ENCODE measurements at regions not wholly inside any gene's neighbourhood (a gene's known extent, or its start where the extent isn't known, plus 50 kb on each side); places are given as distances from the start of the nearest gene placed in this dataset.

DNA sequence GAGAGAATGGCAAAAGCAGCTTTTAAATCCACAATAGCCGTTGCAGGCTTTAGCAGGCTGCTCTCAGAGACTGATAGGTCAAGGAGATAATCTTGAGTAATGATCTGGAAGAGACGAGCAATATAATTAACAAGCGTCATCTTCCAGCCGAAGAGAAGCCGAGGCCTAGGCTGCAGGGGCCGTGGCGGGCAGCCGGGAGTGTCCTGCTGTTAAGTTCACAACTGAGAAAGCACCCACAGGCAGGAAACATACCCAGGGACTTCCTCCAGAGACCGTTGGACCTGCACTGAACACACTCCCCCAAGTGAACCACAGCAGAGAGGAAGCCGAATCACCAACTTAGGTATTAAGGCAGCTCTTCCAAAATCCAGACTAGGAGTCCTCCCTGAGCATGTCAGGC lies 182.3 kb downstream of the IRX2 start:
- H2AFZ ChIP-seq (ENCODE audit: low read depth, low read length): no peak overlapping the region
- H3K27me3 ChIP-seq (ENCODE audit: insufficient read depth, low read depth, low read length): no peaks in the 10 kb centered on the region
- no peak overlapping the region for H3K4me3 ChIP-seq (ENCODE audit: low read length)
- TF ChIP-seq POLR2AphosphoS5 (IDR thresholded peaks at IDR 0.05) (no peak), SMC3 (conservative IDR thresholded peaks at IDR 0.05; ENCODE audit: poor library complexity) (no peak), EZH2 (IDR thresholded peaks at IDR 0.05; ENCODE audit: borderline replicate concordance, insufficient read depth, low read length, poor library complexity, severe bottlenecking) (no peak), EP300 (conservative IDR thresholded peaks at IDR 0.05; ENCODE audit: poor library complexity, severe bottlenecking) (no peak), TAF1 (IDR thresholded peaks at IDR 0.05; ENCODE audit: low read depth) (no peak), MXI1 (conservative IDR thresholded peaks at IDR 0.05; ENCODE audit: poor library complexity, severe bottlenecking) (no peak), RAD21 (conservative IDR thresholded peaks at IDR 0.05) (no peak)
- TF ChIP-seq, protein P1, sequence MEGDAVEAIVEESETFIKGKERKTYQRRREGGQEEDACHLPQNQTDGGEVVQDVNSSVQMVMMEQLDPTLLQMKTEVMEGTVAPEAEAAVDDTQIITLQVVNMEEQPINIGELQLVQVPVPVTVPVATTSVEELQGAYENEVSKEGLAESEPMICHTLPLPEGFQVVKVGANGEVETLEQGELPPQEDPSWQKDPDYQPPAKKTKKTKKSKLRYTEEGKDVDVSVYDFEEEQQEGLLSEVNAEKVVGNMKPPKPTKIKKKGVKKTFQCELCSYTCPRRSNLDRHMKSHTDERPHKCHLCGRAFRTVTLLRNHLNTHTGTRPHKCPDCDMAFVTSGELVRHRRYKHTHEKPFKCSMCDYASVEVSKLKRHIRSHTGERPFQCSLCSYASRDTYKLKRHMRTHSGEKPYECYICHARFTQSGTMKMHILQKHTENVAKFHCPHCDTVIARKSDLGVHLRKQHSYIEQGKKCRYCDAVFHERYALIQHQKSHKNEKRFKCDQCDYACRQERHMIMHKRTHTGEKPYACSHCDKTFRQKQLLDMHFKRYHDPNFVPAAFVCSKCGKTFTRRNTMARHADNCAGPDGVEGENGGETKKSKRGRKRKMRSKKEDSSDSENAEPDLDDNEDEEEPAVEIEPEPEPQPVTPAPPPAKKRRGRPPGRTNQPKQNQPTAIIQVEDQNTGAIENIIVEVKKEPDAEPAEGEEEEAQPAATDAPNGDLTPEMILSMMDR (IDR thresholded peaks at IDR 0.05; ENCODE audit: poor library complexity, severe bottlenecking): no peak
- TF ChIP-seq, protein P2, sequence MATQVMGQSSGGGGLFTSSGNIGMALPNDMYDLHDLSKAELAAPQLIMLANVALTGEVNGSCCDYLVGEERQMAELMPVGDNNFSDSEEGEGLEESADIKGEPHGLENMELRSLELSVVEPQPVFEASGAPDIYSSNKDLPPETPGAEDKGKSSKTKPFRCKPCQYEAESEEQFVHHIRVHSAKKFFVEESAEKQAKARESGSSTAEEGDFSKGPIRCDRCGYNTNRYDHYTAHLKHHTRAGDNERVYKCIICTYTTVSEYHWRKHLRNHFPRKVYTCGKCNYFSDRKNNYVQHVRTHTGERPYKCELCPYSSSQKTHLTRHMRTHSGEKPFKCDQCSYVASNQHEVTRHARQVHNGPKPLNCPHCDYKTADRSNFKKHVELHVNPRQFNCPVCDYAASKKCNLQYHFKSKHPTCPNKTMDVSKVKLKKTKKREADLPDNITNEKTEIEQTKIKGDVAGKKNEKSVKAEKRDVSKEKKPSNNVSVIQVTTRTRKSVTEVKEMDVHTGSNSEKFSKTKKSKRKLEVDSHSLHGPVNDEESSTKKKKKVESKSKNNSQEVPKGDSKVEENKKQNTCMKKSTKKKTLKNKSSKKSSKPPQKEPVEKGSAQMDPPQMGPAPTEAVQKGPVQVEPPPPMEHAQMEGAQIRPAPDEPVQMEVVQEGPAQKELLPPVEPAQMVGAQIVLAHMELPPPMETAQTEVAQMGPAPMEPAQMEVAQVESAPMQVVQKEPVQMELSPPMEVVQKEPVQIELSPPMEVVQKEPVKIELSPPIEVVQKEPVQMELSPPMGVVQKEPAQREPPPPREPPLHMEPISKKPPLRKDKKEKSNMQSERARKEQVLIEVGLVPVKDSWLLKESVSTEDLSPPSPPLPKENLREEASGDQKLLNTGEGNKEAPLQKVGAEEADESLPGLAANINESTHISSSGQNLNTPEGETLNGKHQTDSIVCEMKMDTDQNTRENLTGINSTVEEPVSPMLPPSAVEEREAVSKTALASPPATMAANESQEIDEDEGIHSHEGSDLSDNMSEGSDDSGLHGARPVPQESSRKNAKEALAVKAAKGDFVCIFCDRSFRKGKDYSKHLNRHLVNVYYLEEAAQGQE (IDR thresholded peaks at IDR 0.05; ENCODE audit: borderline replicate concordance): no peak
- no peak overlapping the region for H3K9ac ChIP-seq (ENCODE audit: low read length)
- no peaks in the 10 kb centered on the region for H3K36me3 ChIP-seq (ENCODE audit: insufficient read depth, low read length)
- H4K20me1 ChIP-seq (ENCODE audit: insufficient read depth): no peaks in the 10 kb centered on the region
- H3K9me3 ChIP-seq (ENCODE audit: low read length): no peaks in the 10 kb centered on the region
- no peaks in the 10 kb centered on the region for H3F3A ChIP-seq (ENCODE audit: insufficient read depth, low read length, poor library complexity, severe bottlenecking)
- no peaks in the 10 kb centered on the region for H3K79me2 ChIP-seq (replicated peaks; ENCODE audit: insufficient read depth, low read length)
- H3K4me2 ChIP-seq (ENCODE audit: low read length): no peak overlapping the region
- H3K9me2 ChIP-seq (ENCODE audit: insufficient read depth, low read length): no peaks in the 10 kb centered on the region
- H3K27ac ChIP-seq (ENCODE audit: low read length): no peak overlapping the region

DNA sequence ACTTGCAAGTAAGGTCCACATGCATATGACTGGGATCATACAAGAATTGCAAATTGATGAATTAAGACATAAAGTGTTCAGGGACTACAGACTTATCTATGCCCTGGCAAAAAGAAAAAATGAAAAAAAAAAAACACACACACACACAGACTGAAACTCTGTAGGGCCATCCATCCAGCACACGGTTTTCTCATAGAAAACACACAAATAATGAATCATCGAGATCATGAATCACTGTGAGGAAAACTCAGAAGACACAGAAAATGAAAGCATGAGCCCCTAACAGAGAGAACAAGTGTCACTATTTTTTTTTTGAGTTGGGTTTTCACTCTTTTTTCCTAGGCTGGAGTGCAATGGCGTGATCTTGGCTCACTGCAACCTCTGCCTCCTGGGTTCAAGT lies 185.2 kb downstream of the IRX2 start:
- Histone ChIP-seq H3K27me3 (ENCODE audit: insufficient read depth, low read depth, low read length) (no peaks in the 10 kb centered on the region), H4K20me1 (ENCODE audit: insufficient read depth) (no peaks in the 10 kb centered on the region), H3K79me2 (replicated peaks; ENCODE audit: insufficient read depth, low read length) (no peaks in the 10 kb centered on the region), H3K4me2 (ENCODE audit: low read length) (no peak overlapping the region), H3K9me3 (ENCODE audit: low read length) (no peaks in the 10 kb centered on the region), H3K9me2 (ENCODE audit: insufficient read depth, low read length) (no peaks in the 10 kb centered on the region), H3K9ac (ENCODE audit: low read length) (no peak overlapping the region), H3F3A (ENCODE audit: insufficient read depth, low read length, poor library complexity, severe bottlenecking) (no peaks in the 10 kb centered on the region), H3K36me3 (ENCODE audit: insufficient read depth, low read length) (no peaks in the 10 kb centered on the region), H3K27ac (ENCODE audit: low read length) (no peak overlapping the region), H2AFZ (ENCODE audit: low read depth, low read length) (no peak overlapping the region), H3K4me3 (ENCODE audit: low read length) (no peak overlapping the region)
- TF ChIP-seq POLR2AphosphoS5 (IDR thresholded peaks at IDR 0.05) (no peak), EZH2 (IDR thresholded peaks at IDR 0.05; ENCODE audit: borderline replicate concordance, insufficient read depth, low read length, poor library complexity, severe bottlenecking) (no peak)

DNA sequence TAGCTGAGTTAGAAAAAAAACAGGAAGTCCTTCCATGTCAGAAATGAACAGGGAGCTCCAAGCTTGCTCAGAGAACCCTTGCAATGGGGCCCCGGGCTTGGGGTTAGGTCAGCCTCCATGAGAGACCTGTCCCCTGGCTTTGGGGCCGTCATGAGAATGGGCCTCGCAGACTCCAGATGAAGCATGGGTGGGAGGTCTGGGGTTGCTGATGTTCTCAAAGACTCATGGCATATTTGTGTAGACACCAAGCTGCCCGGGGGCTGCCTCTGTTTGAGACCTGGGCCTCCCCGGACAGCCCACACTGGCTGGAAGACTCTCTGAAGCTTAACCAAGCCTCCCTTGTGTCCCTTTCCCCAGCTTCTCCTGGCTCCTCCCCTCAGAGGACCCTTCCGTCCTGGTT lies 186.3 kb downstream of the IRX2 start:
- H3K9me2 ChIP-seq (ENCODE audit: insufficient read depth, low read length): no peaks in the 10 kb centered on the region
- H3K27ac ChIP-seq (ENCODE audit: low read length): no peak overlapping the region
- TF ChIP-seq EZH2 (IDR thresholded peaks at IDR 0.05; ENCODE audit: borderline replicate concordance, insufficient read depth, low read length, poor library complexity, severe bottlenecking): no peak
- H3K27me3 ChIP-seq (ENCODE audit: insufficient read depth, low read depth, low read length): no peaks in the 10 kb centered on the region
- H3K79me2 ChIP-seq (replicated peaks; ENCODE audit: insufficient read depth, low read length): no peaks in the 10 kb centered on the region
- no peaks in the 10 kb centered on the region for H3F3A ChIP-seq (ENCODE audit: insufficient read depth, low read length, poor library complexity, severe bottlenecking)
- H3K4me3 ChIP-seq (ENCODE audit: low read length): no peak overlapping the region
- no peaks in the 10 kb centered on the region for H4K20me1 ChIP-seq (ENCODE audit: insufficient read depth)
- no peak overlapping the region for H2AFZ ChIP-seq (ENCODE audit: low read depth, low read length)
- no peaks in the 10 kb centered on the region for H3K36me3 ChIP-seq (ENCODE audit: insufficient read depth, low read length)
- no peak overlapping the region for H3K4me2 ChIP-seq (ENCODE audit: low read length)
- no peaks in the 10 kb centered on the region for H3K9me3 ChIP-seq (ENCODE audit: low read length)
- no peak overlapping the region for H3K9ac ChIP-seq (ENCODE audit: low read length)

Data from neural cell (in vitro differentiated cells).